K562 (cell line): ENCODE measurements at regions not wholly inside any gene's neighbourhood (a gene's known extent, or its start where the extent isn't known, plus 50 kb on each side); places are given as distances from the start of the nearest gene placed in this dataset.

ENCODE experiments used
- ATAC-seq: fragments of 200-7000 bp; cut with Tn5 transposase; 3 replicates; pipeline ENCODE4 v1.9.1; 2020; ENCODE audit warnings: moderate library complexity
- BruUV-seq: library from RNA; stranded (reverse); fragments of 400-500 nt; replicated peaks from 2 replicates; lab custom pipeline; 2021; lab: Mats Ljungman, UMichigan
- CTCF ChIA-PET: fragments of 300-600 bp; formaldehyde crosslinking; extraction: SDS; loops from one replicate; lab custom pipeline; 2021; ENCODE audit warnings: low intra/inter-chr PET ratio; lab: Yijun Ruan, JAX
- POLR2A ChIA-PET: fragments of 300-600, 350-650 bp; sonication (Branson Sonifier 250); formaldehyde crosslinking; extraction: SDS; loops from one replicate; lab custom pipeline; 2021; ENCODE audit warnings: antibody characterized with exemption, inconsistent platforms; lab: Yijun Ruan, JAX
- DNase-seq, 4 experiments: peaks; one replicate each; pipeline versions ENCODE4 v3.0.0 to v3.0.0-alpha.2; 2011 to 2018; ENCODE audit warnings: low spot score in 3 of 4, mixed read lengths in 3 of 4; ENCODE audit errors: extremely low read depth in 1 of 4
- FAIRE-seq: peaks from 2 replicates; lab custom pipeline; 2011; peaks lifted over from hg19 to GRCh38; lab: Jason Lieb, UNC
- H2AFZ ChIP-seq: 2 replicates; pipeline ENCODE4 v1.6.0; 2011; ENCODE audit warnings: low read depth, low read length, control low read depth, inconsistent platforms
- H3K27ac ChIP-seq: fragments of 200-600 bp; 3 replicates; pipeline ENCODE4 v1.8.0; 2011; ENCODE audit warnings: low read depth, mild to moderate bottlenecking, control low read depth, inconsistent platforms, low read length, moderate library complexity, mixed read lengths; ENCODE audit errors: extremely low read depth
- H3K27me3 ChIP-seq, 2 experiments: fragments of 300-600 bp in 1 of 2; 2 replicates in 1 of 2; 3 replicates in 1 of 2; pipeline versions ENCODE4 v1.6.0 to v1.8.0; 2011; ENCODE audit warnings: inconsistent platforms in 2 of 2, low read length in 2 of 2, mild to moderate bottlenecking in 1 of 2, mixed read lengths in 1 of 2, moderate library complexity in 1 of 2; ENCODE audit not compliant: control insufficient read depth in 2 of 2, insufficient read depth in 2 of 2
- H3K36me3 ChIP-seq: fragments of 300-600 bp; 3 replicates; pipeline ENCODE4 v1.8.0; 2011; ENCODE audit warnings: mild to moderate bottlenecking, low read length, inconsistent platforms; ENCODE audit not compliant: control insufficient read depth, insufficient read depth
- H3K4me1 ChIP-seq, 2 experiments: fragments of 200-600 bp in 1 of 2; replicated peaks in 1 of 2; 2 replicates in 1 of 2; 3 replicates in 1 of 2; pipeline versions ENCODE4 v1.5.1 to v1.8.0; 2011; ENCODE audit warnings: inconsistent platforms in 2 of 2, low read length in 2 of 2, mild to moderate bottlenecking in 1 of 2, mixed read lengths in 1 of 2, moderate library complexity in 1 of 2; ENCODE audit not compliant: control insufficient read depth in 2 of 2, insufficient read depth in 2 of 2
- H3K4me2 ChIP-seq: 2 replicates; pipeline ENCODE4 v1.6.1; 2011; ENCODE audit warnings: low read length, control low read depth, inconsistent platforms, mixed read lengths; ENCODE audit not compliant: insufficient read depth
- H3K4me3 ChIP-seq: fragments of 200-600 bp; sonication (generic), shearing (Covaris generic); 2 replicates; pipeline ENCODE4 v1.5.1; 2016; ENCODE audit warnings: control low read depth, inconsistent platforms
- H3K79me2 ChIP-seq: fragments of 200-600 bp; 3 replicates; pipeline ENCODE4 v1.8.0; 2011; ENCODE audit warnings: low read length, inconsistent platforms; ENCODE audit not compliant: control insufficient read depth, insufficient read depth
- H3K9ac ChIP-seq, 2 experiments: 2 replicates each; pipeline versions ENCODE4 v1.6.0 to v1.6.1; 2011; ENCODE audit warnings: low read depth in 2 of 2, low read length in 2 of 2, control low read depth in 1 of 2, inconsistent platforms in 1 of 2, mild to moderate bottlenecking in 1 of 2, mixed read lengths in 1 of 2; ENCODE audit not compliant: insufficient read depth in 1 of 2
- H3K9me1 ChIP-seq: one replicate; pipeline ENCODE4 v1.6.0; 2011; ENCODE audit warnings: inconsistent platforms, mild to moderate bottlenecking, low read length, moderate library complexity; ENCODE audit not compliant: control insufficient read depth, insufficient read depth
- H3K9me3 ChIP-seq: replicated peaks from 2 replicates; pipeline ENCODE4 v1.5.1; 2011; ENCODE audit warnings: low read depth, low read length, inconsistent platforms; ENCODE audit not compliant: control insufficient read depth, insufficient read depth
- H4K20me1 ChIP-seq: replicated peaks from 2 replicates; pipeline ENCODE4 v1.6.1; 2011; ENCODE audit warnings: low read length, inconsistent platforms, mixed read lengths; ENCODE audit not compliant: control insufficient read depth, insufficient read depth
- JUNB ChIP-seq: fragments of 450-650 bp; formaldehyde crosslinking; conservative IDR thresholded peaks from 2 replicates; pipeline ENCODE4 v1.4.0; 2020; ENCODE audit warnings: mild to moderate bottlenecking
- KAT8 ChIP-seq: fragments of 450-650 bp; IDR thresholded peaks from 2 replicates; pipeline ENCODE4 v1.6.1; 2016; ENCODE audit warnings: low read depth, mild to moderate bottlenecking
- KLF6 ChIP-seq: fragments of 250-450 bp; sonication (Bioruptor Pico); IDR thresholded peaks from 2 replicates; pipeline ENCODE4 v1.4.0; 2020; ENCODE audit warnings: mild to moderate bottlenecking, moderate library complexity, borderline replicate concordance
- ZNF347 ChIP-seq: fragments of 450-650 bp; formaldehyde crosslinking; IDR thresholded peaks from 2 replicates; pipeline ENCODE4 v1.4.0; 2020; ENCODE audit warnings: low read depth, mild to moderate bottlenecking, moderate library complexity
- ZNF589 ChIP-seq: fragments of 200-800 bp; sonication (Bioruptor generic); IDR thresholded peaks from 2 replicates; pipeline ENCODE4 v1.6.1; 2016; ENCODE audit warnings: low read depth, missing genetic modification characterization, missing compliant biosample characterization
- ZNF75A ChIP-seq: fragments of 450-650 bp; formaldehyde crosslinking; IDR thresholded peaks from 2 replicates; pipeline ENCODE4 v1.4.0; 2020; ENCODE audit warnings: mild to moderate bottlenecking
- WGBS: fragments of 100-300 bp; shearing (Covaris generic); methylation state at CpG from one replicate; pipeline ENCODE4 v1.1.6; 2016; ENCODE audit warnings: low coverage, mixed read lengths; ENCODE audit not compliant: insufficient coverage; ENCODE audit errors: missing lambda C conversion rate; 5-methylcytosine and 5-hydroxymethylcytosine counted together
- in situ Hi-C: fragments of 300-500 bp; cut with MboI; formaldehyde crosslinking; loops from 4 replicates; pipeline ENCODE4 v1.15.0; 2018; ENCODE audit warnings: inconsistent platforms, mixed read lengths
- intact Hi-C: fragments of 100-400 bp; cut with micrococcal nuclease; formaldehyde crosslinking; loops from 2 replicates; pipeline ENCODE4 v1.14.2; 2022
- TF ChIP-seq, protein P1 (sequence below): IDR thresholded peaks from 2 replicates; pipeline ENCODE4 v1.6.1; 2014; ENCODE audit warnings: antibody characterized with exemption
- TF ChIP-seq, protein P2 (sequence below): IDR thresholded peaks from 3 replicates; pipeline ENCODE4 v1.6.1; 2011; ENCODE audit warnings: borderline replicate concordance, mild to moderate bottlenecking; ENCODE audit not compliant: insufficient read length, insufficient read depth
- TF ChIP-seq, protein P3 (sequence below): fragments of 250-450 bp; sonication (Bioruptor Pico); IDR thresholded peaks from 2 replicates; pipeline ENCODE4 v1.5.0; 2020; ENCODE audit warnings: mild to moderate bottlenecking
- TF ChIP-seq, protein P4 (sequence below): fragments of 450-650 bp; IDR thresholded peaks from 2 replicates; pipeline ENCODE4 v1.6.1; 2016; ENCODE audit warnings: borderline replicate concordance
- TF ChIP-seq, protein P5 (sequence below): fragments of 450-650 bp; formaldehyde crosslinking; IDR thresholded peaks from 2 replicates; pipeline ENCODE4 v1.4.0; 2020; ENCODE audit warnings: mild to moderate bottlenecking, moderate library complexity

DNA sequence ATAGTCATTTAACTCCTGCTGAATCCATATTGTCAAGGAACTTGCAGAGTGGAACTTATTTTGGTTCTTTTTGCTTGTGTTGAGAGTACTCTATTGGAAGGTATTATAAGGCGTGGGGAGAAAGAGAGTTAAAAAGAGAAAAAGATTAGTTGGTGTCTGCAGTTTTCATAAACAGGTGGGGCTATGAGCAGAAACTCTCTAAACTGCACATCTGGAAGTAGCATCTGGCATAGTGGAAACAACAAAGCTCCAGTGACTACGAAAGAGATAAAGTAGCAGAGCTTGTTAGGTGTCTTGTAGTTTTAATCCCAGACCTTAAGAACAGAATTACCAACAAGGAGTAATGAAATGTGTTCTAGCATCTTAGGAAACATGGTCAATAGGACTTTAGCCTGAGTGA, 148.8 kb upstream of the SGO1 start:
- no TSS peak for BruUV-seq
- no peak overlapping the region for H3K9ac ChIP-seq
- no peaks in the 10 kb centered on the region for H3K27me3 ChIP-seq
- FAIRE-seq (no peak), DNase-seq (no peak), ATAC-seq (no peak)
- H3K9me1 ChIP-seq = no peaks in the 10 kb centered on the region
- H3K4me1 ChIP-seq = peaks cover 2 to 25% of the 10 kb centered on the region in 2 experiments; a peak in 3 of 5 replicates
- 37% methylated on average over 2 of the region's 2 CpGs for WGBS
- in situ Hi-C loops (no loop called here), intact Hi-C loops (no loop called here)
- ChIA-PET CTCF (no interaction called here), POLR2A (interaction anchor here (0.7 to 1.3 kb wide), 3 partner anchors 12 to 420 kb away, joined by 3 to 5 read pairs (median 4); no protein-coding TSS in a partner anchor)
- no peak overlapping the region for H3K4me2 ChIP-seq
- H3K9me3 ChIP-seq = no peaks in the 10 kb centered on the region
- no peaks in the 10 kb centered on the region for H3K36me3 ChIP-seq
- H3K4me3 ChIP-seq = no peak overlapping the region
- H4K20me1 ChIP-seq = no peaks in the 10 kb centered on the region
- peak overlapping the region; percentile 54 for H2AFZ ChIP-seq
- no peak overlapping the region for H3K27ac ChIP-seq
- H3K79me2 ChIP-seq = no peaks in the 10 kb centered on the region
- TF ChIP-seq JUNB (CRISPR knock-in tag) (no peak), ZNF75A (no peak), ZNF589 (CRISPR knock-in tag) (no peak), KLF6 (CRISPR knock-in tag) (no peak), KAT8 (no peak), ZNF347 (CRISPR knock-in tag) (no peak)
- TF ChIP-seq, protein P1, sequence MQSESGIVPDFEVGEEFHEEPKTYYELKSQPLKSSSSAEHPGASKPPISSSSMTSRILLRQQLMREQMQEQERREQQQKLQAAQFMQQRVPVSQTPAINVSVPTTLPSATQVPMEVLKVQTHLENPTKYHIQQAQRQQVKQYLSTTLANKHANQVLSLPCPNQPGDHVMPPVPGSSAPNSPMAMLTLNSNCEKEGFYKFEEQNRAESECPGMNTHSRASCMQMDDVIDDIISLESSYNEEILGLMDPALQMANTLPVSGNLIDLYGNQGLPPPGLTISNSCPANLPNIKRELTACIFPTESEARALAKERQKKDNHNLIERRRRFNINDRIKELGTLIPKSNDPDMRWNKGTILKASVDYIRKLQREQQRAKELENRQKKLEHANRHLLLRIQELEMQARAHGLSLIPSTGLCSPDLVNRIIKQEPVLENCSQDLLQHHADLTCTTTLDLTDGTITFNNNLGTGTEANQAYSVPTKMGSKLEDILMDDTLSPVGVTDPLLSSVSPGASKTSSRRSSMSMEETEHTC = no peak
- TF ChIP-seq, protein P2, sequence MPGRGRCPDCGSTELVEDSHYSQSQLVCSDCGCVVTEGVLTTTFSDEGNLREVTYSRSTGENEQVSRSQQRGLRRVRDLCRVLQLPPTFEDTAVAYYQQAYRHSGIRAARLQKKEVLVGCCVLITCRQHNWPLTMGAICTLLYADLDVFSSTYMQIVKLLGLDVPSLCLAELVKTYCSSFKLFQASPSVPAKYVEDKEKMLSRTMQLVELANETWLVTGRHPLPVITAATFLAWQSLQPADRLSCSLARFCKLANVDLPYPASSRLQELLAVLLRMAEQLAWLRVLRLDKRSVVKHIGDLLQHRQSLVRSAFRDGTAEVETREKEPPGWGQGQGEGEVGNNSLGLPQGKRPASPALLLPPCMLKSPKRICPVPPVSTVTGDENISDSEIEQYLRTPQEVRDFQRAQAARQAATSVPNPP = no peak
- TF ChIP-seq, protein P3, sequence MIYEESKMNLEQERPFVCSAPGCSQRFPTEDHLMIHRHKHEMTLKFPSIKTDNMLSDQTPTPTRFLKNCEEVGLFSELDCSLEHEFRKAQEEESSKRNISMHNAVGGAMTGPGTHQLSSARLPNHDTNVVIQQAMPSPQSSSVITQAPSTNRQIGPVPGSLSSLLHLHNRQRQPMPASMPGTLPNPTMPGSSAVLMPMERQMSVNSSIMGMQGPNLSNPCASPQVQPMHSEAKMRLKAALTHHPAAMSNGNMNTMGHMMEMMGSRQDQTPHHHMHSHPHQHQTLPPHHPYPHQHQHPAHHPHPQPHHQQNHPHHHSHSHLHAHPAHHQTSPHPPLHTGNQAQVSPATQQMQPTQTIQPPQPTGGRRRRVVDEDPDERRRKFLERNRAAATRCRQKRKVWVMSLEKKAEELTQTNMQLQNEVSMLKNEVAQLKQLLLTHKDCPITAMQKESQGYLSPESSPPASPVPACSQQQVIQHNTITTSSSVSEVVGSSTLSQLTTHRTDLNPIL (CRISPR knock-in tag) = no peak
- TF ChIP-seq, protein P4, sequence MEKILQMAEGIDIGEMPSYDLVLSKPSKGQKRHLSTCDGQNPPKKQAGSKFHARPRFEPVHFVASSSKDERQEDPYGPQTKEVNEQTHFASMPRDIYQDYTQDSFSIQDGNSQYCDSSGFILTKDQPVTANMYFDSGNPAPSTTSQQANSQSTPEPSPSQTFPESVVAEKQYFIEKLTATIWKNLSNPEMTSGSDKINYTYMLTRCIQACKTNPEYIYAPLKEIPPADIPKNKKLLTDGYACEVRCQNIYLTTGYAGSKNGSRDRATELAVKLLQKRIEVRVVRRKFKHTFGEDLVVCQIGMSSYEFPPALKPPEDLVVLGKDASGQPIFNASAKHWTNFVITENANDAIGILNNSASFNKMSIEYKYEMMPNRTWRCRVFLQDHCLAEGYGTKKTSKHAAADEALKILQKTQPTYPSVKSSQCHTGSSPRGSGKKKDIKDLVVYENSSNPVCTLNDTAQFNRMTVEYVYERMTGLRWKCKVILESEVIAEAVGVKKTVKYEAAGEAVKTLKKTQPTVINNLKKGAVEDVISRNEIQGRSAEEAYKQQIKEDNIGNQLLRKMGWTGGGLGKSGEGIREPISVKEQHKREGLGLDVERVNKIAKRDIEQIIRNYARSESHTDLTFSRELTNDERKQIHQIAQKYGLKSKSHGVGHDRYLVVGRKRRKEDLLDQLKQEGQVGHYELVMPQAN = no peak
- TF ChIP-seq, protein P5, sequence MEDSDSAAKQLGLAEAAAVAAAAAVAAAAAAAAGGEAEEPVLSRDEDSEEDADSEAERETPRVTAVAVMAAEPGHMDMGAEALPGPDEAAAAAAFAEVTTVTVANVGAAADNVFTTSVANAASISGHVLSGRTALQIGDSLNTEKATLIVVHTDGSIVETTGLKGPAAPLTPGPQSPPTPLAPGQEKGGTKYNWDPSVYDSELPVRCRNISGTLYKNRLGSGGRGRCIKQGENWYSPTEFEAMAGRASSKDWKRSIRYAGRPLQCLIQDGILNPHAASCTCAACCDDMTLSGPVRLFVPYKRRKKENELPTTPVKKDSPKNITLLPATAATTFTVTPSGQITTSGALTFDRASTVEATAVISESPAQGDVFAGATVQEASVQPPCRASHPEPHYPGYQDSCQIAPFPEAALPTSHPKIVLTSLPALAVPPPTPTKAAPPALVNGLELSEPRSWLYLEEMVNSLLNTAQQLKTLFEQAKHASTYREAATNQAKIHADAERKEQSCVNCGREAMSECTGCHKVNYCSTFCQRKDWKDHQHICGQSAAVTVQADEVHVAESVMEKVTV (CRISPR knock-in tag) = no peak
